SU-DHL-6 (cell line): ENCODE measurements at regions not wholly inside any gene's neighbourhood (a gene's known extent, or its start where the extent isn't known, plus 50 kb on each side); places are given as distances from the start of the nearest gene placed in this dataset.

Experiments used
- H2AFZ ChIP-seq: fragments of 200-600 bp; sonication (generic); 2 replicates; pipeline ENCODE4 v1.6.1; 2014; ENCODE audit warnings: low read depth, mild to moderate bottlenecking, moderate library complexity, mixed read lengths, antibody characterized with exemption, low read length; ENCODE audit not compliant: severe bottlenecking
- H3F3A ChIP-seq: fragments of 200-600 bp; shearing (Covaris generic); 2 replicates; pipeline ENCODE4 v1.6.0; 2016; ENCODE audit warnings: antibody characterized with exemption, mild to moderate bottlenecking; ENCODE audit not compliant: insufficient read depth
- H3K27ac ChIP-seq: fragments of 200-600 bp; sonication (generic); 2 replicates; pipeline ENCODE4 v1.5.1; 2016; ENCODE audit warnings: low read depth, mild to moderate bottlenecking, low read length, moderate library complexity, mixed read lengths
- H3K27me3 ChIP-seq: fragments of 200-600 bp; sonication (generic), shearing (Covaris generic); 2 replicates; pipeline ENCODE4 v1.6.0; 2014; ENCODE audit warnings: mild to moderate bottlenecking, low read length
- H3K36me3 ChIP-seq: fragments of 200-600 bp; sonication (generic); 2 replicates; pipeline ENCODE4 v1.6.1; 2014; ENCODE audit warnings: mild to moderate bottlenecking, low read length, mixed read lengths
- H3K4me2 ChIP-seq: fragments of 300-600, 200-600 bp; shearing (Covaris generic), sonication (generic); 2 replicates; pipeline ENCODE4 v1.6.0; 2014; ENCODE audit warnings: low read length, low read depth, mild to moderate bottlenecking; ENCODE audit not compliant: poor library complexity, severe bottlenecking
- H3K4me3 ChIP-seq: fragments of 200-600 bp; sonication (generic); 2 replicates; pipeline ENCODE4 v1.5.1; 2014; ENCODE audit warnings: antibody characterized with exemption, low read length, mild to moderate bottlenecking, mixed read lengths; ENCODE audit not compliant: insufficient read depth, poor library complexity, severe bottlenecking
- H3K79me2 ChIP-seq: fragments of 200-600 bp; sonication (generic); 2 replicates; pipeline ENCODE4 v1.6.1; 2014; ENCODE audit warnings: mild to moderate bottlenecking, low read length, moderate library complexity; ENCODE audit not compliant: insufficient read depth
- H3K9ac ChIP-seq: fragments of 200-600 bp; sonication (generic); 2 replicates; pipeline ENCODE4 v1.7.0; 2014; ENCODE audit warnings: mild to moderate bottlenecking, low read length
- H3K9me2 ChIP-seq: fragments of 200-600 bp; sonication (generic); replicated peaks from 2 replicates; pipeline ENCODE4 v1.6.1; 2014; ENCODE audit warnings: low read length; ENCODE audit not compliant: insufficient read depth
- H3K9me3 ChIP-seq: fragments of 200-600 bp; sonication (generic); 2 replicates; pipeline ENCODE4 v1.6.1; 2014; ENCODE audit warnings: low read length, mixed read lengths; ENCODE audit not compliant: insufficient read depth
- H4K20me1 ChIP-seq: fragments of 200-600 bp; sonication (generic); 2 replicates; pipeline ENCODE4 v1.6.1; 2014; ENCODE audit warnings: low read depth, mild to moderate bottlenecking, antibody characterized with exemption, low read length, moderate library complexity, mixed read lengths
- CTCF ChIP-seq: fragments of 200-600 bp; sonication (generic); IDR thresholded peaks from one replicate; pipeline ENCODE4 v1.5.1; 2017; ENCODE audit warnings: antibody characterized with exemption, mild to moderate bottlenecking, low read length, moderate library complexity; ENCODE audit not compliant: insufficient read depth, poor library complexity, severe bottlenecking
- EZH2phosphoT487 ChIP-seq: fragments of 200-600 bp; sonication (generic), shearing (Covaris generic); conservative IDR thresholded peaks from 2 replicates; pipeline ENCODE4 v1.6.1; 2018; ENCODE audit warnings: mild to moderate bottlenecking, antibody characterized with exemption, low read length, moderate library complexity, mixed read lengths

- no peaks in the 10 kb centered on the region for H3K9me3 ChIP-seq
- no peak for TF ChIP-seq CTCF
- no peak for TF ChIP-seq EZH2phosphoT487
- no peak overlapping the region for H3K9ac ChIP-seq
These were observed 57.6 kb upstream of the CCDC28A start for GRCh38 chr6:138716013-138716412.

GRCh38 chr6:138716971-138717665, 56.5 kb upstream of the CCDC28A start:
- Histone ChIP-seq H4K20me1 (no peaks in the 10 kb centered on the region), H3K27ac (no peak overlapping the region), H3K9ac (no peak overlapping the region), H3K36me3 (no peaks in the 10 kb centered on the region), H3K4me3 (no peak overlapping the region), H3K9me2 (no peaks in the 10 kb centered on the region), H3K27me3 (no peaks in the 10 kb centered on the region), H3K4me2 (no peak overlapping the region), H3K9me3 (no peaks in the 10 kb centered on the region), H3K79me2 (no peaks in the 10 kb centered on the region), H2AFZ (no peak overlapping the region), H3F3A (no peaks in the 10 kb centered on the region)
- TF ChIP-seq CTCF, result no peak
- TF ChIP-seq EZH2phosphoT487, result no peak

More at GRCh38 chr6:138716013-138716412, 57.6 kb upstream of the CCDC28A start:
- H4K20me1 ChIP-seq, result no peaks in the 10 kb centered on the region
- no peaks in the 10 kb centered on the region for H3K36me3 ChIP-seq
- H3K27ac ChIP-seq, result no peak overlapping the region
- H3F3A ChIP-seq, result no peaks in the 10 kb centered on the region
- no peaks in the 10 kb centered on the region for H3K79me2 ChIP-seq
- H3K4me2 ChIP-seq, result no peak overlapping the region
- H3K9me2 ChIP-seq, result no peaks in the 10 kb centered on the region
- H2AFZ ChIP-seq, result no peak overlapping the region
- H3K27me3 ChIP-seq, result no peaks in the 10 kb centered on the region
- no peak overlapping the region for H3K4me3 ChIP-seq

- Histone ChIP-seq H3K27ac (no peak overlapping the region), H2AFZ (no peak overlapping the region), H3K36me3 (no peaks in the 10 kb centered on the region)
These were observed 54.4 kb upstream of the CCDC28A start for GRCh38 chr6:138719011-138719635.

More at GRCh38 chr6:138719011-138719635, 54.4 kb upstream of the CCDC28A start:
- no peak for TF ChIP-seq CTCF
- TF ChIP-seq EZH2phosphoT487, result no peak
- H3F3A ChIP-seq, result no peaks in the 10 kb centered on the region
- no peaks in the 10 kb centered on the region for H3K9me2 ChIP-seq
- H4K20me1 ChIP-seq, result no peaks in the 10 kb centered on the region
- H3K9ac ChIP-seq, result no peak overlapping the region
- no peaks in the 10 kb centered on the region for H3K9me3 ChIP-seq
- no peak overlapping the region for H3K4me2 ChIP-seq
- no peak overlapping the region for H3K4me3 ChIP-seq
- H3K27me3 ChIP-seq, result no peaks in the 10 kb centered on the region
- no peaks in the 10 kb centered on the region for H3K79me2 ChIP-seq
